HK-2 (cell line): ENCODE measurements at regions not wholly inside any gene's neighbourhood (a gene's known extent, or its start where the extent isn't known, plus 50 kb on each side); places are given as distances from the start of the nearest gene placed in this dataset.

Source experiments
- DNase-seq: peaks from one replicate; pipeline ENCODE4 v3.0.0-alpha.2; 2018; ENCODE audit not compliant: unreplicated experiment

DNA sequence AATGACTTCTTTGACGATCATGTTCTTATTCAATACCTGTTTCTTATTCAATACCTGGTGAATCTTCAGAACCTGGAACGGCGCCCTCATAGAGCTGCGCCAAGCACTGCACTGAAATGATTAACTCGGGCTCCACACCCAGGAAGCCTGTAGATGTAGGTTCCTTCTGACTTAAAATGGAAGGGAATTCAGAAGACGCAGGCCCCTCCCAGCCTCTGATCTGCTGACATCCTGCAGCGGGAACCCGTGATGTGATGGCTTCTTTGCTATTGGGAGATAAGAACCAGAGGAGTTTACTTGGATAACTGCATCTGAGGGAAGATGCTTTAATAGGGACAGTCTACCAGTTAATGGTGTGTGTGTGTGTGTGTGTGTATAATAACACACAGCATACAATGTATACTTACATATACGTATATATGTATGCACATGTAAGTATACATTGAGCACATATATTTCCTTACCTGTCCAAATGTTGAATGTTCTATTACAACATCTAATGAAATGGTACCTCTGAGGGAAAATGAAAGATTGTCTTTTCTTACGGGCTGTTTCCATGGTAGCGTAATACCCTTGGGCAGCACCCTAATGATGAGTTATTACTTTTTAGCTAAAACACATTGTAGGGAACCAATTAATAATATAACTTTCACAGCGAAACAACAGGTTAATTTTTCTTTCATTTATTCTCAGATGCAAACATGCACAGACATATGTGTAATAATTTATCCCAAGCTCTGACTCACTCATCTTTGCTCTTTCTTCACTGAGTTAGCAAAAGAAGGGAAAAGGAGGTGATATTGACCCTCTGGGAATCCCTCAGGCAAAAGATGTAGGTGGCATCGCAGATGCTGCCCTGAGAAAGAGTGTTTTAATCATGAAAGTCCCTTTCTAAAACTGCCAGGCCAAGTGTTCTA, 379.8 kb downstream of the SIPA1L2 start:
- DNase-seq: no peak

DNA sequence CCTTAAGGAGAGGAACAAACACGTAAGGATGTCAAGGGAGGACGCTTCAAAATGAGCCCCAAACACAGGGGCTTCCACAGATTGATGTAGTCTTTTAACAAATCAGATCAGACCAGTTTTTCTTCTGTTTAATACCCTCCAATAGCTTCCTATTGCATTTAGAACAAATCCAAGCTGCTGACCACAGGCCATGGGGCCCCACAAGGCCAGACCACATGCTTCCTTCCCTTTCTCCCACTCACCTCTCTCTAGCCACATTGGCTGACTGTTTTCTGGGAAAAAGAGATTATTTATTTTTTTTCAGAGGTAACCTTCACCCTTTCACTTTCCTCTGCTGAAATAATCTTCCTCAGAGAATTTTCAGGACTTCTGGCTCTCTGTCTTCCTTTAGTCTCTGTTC, 380.6 kb downstream of the SIPA1L2 start:
- DNase-seq: no peak

DNA sequence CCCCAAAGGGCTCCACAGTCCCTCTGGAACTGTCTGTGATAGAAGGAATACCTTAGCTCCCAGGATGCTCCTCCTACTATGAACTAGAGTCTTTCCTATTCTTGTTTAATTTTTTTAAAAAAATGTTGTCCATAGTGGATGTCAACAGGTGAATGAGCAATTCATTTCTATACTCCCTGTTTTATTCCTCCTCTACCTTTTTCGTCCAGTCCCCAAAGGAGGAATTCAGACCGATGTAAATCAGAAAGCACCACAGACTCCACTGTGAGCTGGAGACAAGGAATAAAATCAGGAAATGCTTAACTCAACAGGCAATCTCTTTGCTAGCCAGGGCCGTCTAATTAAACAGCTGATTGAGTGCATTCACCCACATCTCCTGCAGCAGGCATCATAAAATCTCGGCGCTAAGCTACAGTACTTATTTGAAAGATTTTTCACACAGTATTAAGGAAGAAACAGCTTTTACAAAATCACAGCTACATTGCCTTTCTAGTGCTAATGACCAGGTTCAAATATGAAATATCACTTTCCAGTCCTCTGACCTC, 381.6 kb downstream of the SIPA1L2 start:
- DNase-seq: no peak

DNA sequence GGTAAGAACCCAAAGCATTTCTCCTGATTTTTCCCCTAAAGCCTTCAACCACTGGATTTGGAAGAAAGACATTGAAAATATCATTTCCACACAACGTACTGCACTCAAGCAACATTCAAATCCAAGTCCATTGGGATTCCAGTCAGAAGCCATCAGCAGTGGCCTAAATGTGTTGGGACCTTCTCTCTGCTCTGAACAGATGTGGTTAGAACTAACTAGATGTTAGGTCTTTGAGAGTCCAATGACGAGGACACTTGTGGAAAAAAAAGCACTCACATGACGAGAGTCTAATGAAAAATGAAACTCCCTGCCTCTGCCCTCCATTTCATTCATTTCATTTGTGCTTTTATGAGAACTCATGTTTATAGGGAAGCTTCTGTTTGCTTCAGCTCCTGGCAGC, 382.3 kb downstream of the SIPA1L2 start:
- DNase-seq: no peak

DNA sequence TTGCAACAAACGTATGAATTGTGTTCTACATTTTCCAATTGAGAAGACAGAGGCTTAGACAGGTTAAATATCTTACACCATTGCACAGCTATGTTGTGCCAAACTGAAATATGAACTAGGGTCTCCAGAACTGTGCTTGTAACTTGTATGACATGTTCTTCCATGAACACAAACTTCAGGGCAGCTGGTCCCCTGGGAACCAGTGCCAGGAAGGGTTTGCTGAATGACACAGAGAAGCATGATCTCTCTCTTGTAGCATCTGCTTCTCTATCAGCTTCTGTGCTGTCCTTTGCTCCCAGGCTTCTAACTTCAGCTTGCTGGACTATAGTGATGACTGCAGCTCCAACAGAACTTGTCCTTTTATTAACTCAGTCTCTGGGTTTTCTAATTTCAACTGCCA, 385.5 kb downstream of the SIPA1L2 start:
- DNase-seq: no peak

DNA sequence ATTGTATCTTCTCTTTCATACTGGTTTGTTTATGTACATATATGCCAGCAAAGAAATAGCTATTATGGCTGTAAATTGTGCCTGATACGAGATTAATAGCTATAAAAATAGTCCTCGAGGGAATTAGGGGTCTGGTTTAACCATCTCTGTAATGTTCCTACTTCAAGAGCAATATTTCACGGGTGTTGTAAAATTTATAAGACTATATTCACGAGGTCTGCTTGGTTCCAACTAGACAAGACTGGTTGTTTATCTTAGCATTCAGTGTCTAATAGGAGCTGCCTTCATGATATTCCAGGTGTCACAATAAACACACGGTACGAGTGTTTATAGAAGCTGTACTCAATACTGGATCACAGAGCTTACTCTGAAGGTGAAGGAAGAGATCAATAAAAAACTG, 389.9 kb downstream of the SIPA1L2 start:
- DNase-seq: no peak

DNA sequence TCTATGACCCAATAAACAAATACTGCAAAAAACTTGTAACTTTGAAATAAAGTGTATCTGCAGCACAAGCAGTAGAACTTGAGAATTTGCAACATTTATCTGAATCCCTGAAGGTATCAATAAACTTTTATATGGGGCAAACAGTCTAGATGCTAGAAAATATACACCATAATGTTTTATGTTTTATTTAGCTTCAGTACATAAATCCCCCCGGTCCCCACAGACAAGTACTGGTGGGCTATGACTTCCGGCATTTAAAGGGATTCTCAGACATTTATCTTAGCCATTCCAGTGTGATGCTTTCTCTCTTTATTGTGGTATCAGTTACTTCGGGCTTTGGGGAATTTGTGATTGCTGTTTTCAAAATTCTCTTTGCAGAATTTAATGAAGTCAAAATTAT, 390.4 kb downstream of the SIPA1L2 start:
- DNase-seq: no peak

DNA sequence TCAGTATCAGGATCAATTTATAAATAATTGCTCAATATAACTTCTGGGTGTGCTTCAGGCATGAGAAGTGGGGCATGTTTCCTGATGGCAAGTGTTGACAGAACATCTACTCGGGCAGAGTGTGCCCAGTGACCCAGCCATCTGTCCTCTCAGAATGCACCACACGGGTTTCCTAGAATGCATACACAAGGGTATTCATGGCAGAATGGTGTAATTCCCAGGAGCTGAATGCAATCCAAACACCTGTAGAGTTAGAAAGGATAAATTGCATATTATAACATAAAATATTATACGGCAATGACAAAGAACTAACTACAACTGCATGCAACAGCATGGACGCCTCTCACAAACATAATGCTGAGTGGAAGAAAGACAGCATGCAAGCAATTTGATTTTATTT, 391.9 kb downstream of the SIPA1L2 start:
- DNase-seq: no peak

DNA sequence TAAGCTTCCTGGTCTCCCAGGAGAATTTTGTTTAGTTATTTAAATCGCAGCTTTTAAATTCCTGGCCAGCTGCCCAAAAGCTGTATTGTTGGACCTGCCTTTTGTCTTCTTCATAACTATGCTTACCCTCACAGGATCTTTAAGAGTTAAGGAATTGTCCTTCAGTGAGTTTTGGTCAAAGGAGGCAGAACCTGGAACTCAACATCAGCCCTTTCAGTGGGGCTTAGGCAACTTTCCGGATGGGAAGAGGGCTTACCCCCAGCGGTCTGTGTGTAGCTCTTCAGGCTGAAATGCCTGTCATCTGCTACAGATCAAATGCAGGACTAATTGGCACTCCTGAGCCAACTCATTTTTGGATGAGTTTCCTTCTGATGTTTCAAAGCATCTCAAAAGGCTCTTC, 402.6 kb downstream of the SIPA1L2 start:
- no peak for DNase-seq

DNA sequence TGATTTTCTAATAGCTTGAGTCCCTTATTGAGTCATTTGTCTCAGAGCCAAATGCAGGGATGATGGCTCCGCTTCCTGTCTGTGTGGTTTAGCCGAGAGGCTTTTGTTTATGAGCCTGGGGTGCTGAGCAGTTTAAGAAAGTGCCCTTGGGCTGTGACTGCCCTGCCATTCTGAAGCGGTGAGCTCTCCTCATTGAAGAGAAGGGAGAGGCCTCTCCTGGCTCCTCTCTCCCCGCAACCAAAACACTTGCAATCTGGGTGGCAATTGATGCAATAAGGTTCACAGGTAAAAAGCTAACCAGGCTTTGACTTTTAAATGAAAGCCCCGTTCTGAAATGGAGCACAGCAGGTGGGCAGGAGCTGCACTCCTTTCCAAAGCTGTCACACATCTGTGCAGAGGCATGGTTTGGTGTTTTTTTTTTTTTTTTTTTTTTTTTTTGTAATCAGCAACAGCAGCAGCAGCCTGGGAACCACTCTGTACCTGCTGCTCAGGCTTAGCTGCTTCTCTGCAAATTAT, 403.7 kb downstream of the SIPA1L2 start:
- DNase-seq: peak; percentile 20

DNA sequence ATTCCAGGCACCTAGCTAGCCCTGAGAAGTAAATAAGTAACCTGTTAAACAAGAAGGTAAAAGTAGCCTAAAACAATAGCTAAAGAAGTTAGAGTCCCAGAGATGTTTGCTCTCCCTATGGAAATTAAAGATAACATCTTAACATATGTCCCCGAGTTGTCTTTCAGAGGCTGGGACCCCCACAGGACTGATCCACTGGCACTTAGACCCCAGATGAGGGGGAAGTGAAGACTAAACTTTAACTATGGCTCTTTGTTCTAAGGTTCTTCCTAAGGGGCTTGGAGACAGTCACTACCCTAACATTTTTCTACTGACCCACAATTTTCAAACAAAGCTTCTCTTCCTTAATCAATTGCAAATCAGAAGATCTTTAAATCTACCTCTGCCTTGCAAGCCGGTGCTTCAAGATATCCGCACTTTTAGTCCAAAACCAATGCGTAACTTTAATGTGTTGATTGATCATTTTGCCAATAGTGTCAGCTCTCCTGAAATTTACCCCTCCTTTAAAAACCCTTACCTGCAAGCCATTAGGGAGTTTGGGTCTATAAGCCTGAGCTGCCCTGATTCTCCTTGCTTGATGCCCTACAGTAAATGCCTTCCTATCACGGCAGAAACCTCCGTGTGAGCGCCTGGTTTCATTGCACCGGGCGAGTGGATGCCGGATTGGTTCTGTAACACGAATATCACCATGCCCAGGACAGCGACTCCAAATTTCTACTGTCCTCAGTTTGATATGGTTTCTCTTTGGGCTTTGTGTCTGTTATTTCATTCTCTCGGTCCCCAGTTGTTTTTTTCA, 404.4 kb downstream of the SIPA1L2 start:
- no peak for DNase-seq

DNA sequence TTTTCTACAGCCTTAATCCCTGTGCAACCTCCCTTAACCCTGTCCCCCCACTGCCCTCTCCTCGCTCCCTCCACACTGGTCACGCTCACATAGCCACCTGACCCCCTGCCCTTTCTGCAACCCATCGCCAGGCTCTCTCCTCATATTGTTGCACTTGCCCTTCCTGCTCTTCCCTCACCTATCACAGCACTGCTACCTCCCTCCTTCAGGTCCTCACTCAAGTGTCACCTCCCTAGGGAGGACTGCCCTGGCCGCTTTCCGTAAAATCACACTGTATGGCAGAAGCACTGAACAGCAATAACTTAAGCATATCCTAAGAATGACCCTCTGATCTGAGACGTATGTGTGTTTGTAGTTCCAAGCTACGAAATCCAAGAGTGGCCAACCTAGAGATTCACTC, 406.0 kb downstream of the SIPA1L2 start:
- no peak for DNase-seq

DNA sequence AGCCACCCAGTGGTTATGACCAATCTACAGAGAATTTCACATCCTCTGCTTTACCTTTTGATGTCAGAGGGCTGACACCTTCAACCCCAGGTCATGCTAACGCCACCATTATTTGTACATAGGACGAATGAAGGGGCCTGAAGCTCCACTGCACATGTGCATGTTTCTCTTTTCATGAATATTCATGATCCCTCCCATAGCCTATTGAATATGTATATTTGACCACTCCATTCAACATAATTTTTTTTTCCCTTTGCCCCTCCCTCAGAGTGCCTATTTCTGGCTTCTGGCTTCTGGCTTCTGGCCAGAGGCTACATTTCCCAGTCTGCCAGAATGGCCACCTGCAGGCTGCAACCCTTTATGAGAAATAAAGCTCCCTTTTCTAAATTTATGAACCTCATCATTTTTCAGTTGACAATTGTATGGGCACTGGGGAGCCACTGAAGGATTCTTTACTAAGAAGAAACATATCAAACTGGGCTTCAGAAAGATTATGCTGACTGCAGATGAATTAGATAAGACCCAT, 406.7 kb downstream of the SIPA1L2 start:
- no peak for DNase-seq

DNA sequence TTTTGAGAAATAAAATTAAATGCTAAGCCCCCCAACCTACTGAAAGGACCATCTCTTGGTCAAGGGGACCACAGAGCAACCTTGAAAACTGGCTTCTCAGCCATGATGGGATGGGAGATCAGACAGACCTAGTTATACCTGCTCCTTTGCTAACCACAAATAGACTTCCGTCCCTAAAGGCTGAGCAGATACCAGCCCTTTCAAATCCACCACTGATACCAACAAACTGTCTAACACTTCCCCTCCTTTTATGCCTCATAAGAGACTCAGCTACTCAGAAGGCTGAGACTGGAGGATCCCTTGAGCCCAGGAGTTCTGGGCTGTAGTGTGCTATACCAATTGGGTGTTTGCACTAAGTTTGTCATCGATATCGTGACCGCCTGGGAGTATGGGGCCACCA, 407.3 kb downstream of the SIPA1L2 start:
- no peak for DNase-seq

DNA sequence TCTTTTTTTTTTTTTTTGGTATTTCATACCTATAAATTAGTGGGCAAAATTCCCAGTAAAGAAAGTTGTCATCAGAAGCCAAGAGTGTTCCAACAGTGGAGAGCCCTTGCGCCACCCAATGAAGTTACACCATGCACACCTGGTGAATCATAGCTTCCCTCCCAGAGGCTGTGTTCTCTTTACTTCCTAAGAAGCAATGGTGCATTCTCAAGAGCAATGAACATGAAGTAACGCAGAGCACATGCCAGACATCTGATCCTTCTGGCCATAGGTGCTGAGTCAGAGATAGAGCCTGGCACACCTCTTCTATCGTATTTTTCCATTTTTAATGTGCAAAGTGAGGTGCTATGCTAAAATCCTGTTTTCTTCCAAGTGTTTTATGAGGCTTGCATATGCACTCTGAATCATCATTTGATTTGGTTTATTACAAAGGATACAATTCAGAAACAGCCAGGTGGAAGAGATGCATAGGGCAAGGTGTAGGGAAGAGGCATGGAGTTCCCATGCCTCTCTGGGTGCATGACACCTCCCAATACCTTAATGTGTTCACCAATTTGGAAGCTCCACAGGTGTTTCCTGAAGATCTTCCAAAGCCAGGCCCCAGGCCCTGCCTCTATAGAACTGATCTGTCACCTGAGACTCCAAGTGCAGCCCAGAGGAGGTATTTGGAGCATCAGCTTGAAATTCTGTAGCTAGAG, 408.0 kb downstream of the SIPA1L2 start:
- peak; percentile 45 for DNase-seq

DNA sequence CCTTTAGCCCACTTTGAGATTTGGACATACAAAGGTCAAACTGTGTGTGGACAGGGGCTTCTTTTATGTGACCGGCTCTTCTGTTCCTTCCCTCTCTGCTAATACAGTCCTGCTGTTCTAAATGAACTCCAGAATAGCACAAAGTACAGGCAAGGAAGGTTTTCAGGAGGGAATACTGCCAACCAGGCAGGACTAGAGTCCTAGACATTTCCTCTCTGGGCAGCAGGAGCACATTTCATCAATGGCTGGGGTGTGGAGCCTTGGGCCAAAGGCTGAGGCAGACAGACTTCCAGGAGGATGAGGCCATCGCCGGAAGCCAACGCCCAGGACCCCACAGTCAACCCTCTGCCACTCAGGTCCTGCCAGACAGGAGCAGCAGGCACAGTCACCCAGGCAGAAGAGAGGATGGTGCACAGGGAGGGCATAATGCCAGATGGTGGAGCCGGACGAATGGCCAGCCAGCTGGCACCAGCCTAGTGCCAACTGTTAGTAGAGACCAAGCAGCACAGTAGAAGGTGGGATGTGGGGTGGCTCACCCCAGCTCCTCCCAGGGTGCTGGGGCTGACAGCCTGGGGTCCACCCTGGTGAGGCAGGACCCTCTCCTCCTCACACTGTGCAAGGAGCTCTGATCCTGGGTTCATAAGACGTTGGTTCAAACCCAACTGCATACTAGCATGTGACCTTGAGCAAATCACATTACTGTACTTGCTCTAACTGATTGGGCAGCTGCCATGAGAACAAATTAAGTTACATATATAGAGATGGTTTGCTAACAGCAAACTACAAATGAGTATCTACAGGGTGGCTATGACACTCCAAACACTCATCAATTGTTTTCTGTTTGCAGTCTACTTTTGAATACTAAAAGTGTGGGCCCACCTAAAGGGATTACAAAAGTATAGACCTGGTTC, 410.7 kb downstream of the SIPA1L2 start:
- DNase-seq: no peak

DNA sequence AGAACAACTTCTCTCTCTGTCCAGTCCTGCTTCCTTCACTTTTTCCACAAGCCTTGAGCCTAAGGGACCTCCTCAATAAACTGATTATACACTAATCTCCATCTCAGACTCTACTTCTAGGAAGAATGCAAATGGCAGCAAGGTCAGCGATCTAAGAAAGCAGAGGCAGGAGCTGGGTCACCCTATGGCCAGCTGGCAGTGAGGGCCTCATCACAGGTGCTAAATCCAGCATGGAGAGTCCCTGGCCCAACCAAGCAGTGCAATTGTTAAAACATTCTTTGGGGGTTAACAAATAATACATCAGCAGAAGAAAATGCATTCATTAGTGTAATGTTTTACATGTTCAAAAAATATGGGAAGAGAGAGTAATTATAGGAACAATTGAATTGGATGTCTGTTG, 416.0 kb downstream of the SIPA1L2 start:
- no peak for DNase-seq

DNA sequence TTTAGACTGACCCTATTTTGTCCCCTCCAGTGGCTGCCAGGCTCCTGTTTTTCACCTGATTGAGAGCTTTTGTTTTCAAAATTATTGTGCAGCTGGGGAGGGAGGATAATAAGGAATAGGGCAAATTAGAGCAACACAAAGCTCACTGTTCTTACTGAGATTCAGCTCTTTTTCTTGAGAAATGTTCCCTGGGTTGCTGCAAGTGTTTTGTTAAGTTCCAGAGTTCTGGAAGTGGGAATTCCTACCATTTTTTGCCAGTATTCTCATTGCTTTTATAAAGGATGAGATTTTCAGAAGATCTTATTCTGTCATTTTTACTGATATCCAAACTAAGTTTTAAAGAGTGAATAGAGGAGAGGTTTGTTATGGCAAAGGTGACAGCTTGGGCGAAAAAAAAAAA, 417.7 kb downstream of the SIPA1L2 start:
- DNase-seq: no peak

DNA sequence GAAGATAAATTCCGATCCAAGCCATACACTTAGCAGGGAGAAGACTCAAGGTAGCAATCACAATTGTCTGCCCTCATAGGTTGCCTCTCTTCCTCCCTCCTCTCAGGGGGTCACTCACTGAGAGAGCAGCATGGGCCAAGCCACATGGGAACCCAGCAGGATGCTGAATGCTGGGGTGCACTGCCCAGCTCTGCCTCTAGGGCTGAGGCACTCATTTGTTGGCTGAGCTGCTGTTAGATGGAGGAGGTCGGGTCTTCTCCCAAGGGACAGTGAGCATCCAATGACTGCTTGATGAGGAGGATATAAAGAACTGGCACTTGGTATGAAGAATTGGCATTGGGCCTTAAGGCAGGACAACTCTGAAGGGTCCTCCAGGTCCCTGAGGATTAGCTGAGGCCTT, 418.8 kb downstream of the SIPA1L2 start:
- no peak for DNase-seq

DNA sequence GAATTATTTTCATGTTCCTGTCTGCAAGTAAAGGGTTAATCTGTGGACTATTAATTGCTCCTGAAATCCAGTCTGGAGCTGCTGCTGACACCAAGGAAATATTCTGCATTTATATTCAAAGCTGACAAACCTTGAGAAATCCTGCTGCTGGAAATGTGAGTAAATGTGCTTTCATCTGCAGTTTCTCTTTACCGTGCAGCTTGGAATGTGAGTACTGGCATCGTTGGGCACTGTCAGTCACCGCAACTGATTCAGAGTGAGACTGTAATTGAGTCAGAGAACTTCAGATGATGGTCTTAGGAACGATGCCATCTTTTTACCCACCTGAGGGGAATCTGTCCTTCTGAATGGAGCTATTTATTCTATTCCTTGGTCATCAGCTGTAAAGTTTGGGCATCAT, 420.6 kb downstream of the SIPA1L2 start:
- DNase-seq: no peak
